Large intestine (tissue), 3 donors: ENCODE measurements at regions not wholly inside any gene's neighbourhood (a gene's known extent, or its start where the extent isn't known, plus 50 kb on each side); places are given as distances from the start of the nearest gene placed in this dataset.

Experiments used
- DNase-seq, 2 donors: peaks; one replicate each; pipeline versions ENCODE4 v3.0.0 to v3.0.0-alpha.2; 2013
- H3K27ac ChIP-seq: one replicate; pipeline ENCODE4 v1.5.1; 2013; ENCODE audit warnings: low read length
- H3K27me3 ChIP-seq: 2 replicates; pipeline ENCODE4 v1.6.1; 2013; ENCODE audit warnings: low read length; ENCODE audit not compliant: control insufficient read depth, insufficient read depth
- H3K36me3 ChIP-seq: 2 replicates; pipeline ENCODE4 v1.6.1; 2013; ENCODE audit warnings: low read length; ENCODE audit not compliant: control insufficient read depth, insufficient read depth
- H3K4me1 ChIP-seq: one replicate; pipeline ENCODE4 v1.6.1; 2013; ENCODE audit warnings: low read length; ENCODE audit not compliant: control insufficient read depth, insufficient read depth
- H3K4me3 ChIP-seq: one replicate; pipeline ENCODE4 v1.5.1; 2013; ENCODE audit warnings: low read length
- H3K9me3 ChIP-seq: one replicate; pipeline ENCODE4 v1.6.1; 2013; ENCODE audit warnings: mild to moderate bottlenecking, low read depth, low read length, moderate library complexity; ENCODE audit not compliant: control insufficient read depth
- WGBS: methylation state at CpG from one replicate; pipeline ENCODE4 v1.1.5; 2013; ENCODE audit warnings: low lambda C conversion rate; ENCODE audit not compliant: insufficient coverage; 5-methylcytosine and 5-hydroxymethylcytosine counted together

GRCh38 chr3:110666495-110666894 lies 405.1 kb upstream of the NECTIN3 start:
- DNase-seq: peak in 1 of 2 donors; percentile 53
- H3K27ac ChIP-seq: peak overlapping the region; percentile 37
- H3K4me3 ChIP-seq: no peak overlapping the region

GRCh38 chr3:110667216-110667615 lies 404.4 kb upstream of the NECTIN3 start:
- Histone ChIP-seq H3K36me3 (no peaks in the 10 kb centered on the region), H3K9me3 (peaks cover 18% of the 10 kb centered on the region), H3K4me3 (no peak overlapping the region), H3K27me3 (no peaks in the 10 kb centered on the region), H3K27ac (peak overlapping the region; percentile 37), H3K4me1 (peaks cover 8% of the 10 kb centered on the region)
- WGBS: no CpG with 5 or more reads among the region's 2 CpGs
- DNase-seq: no peak

More at GRCh38 chr3:110666495-110666894, 405.1 kb upstream of the NECTIN3 start:
- H3K27me3 ChIP-seq: no peaks in the 10 kb centered on the region
- H3K36me3 ChIP-seq: no peaks in the 10 kb centered on the region
- H3K9me3 ChIP-seq: peaks cover 21% of the 10 kb centered on the region
- H3K4me1 ChIP-seq: peaks cover 8% of the 10 kb centered on the region
- no CpG with 5 or more reads among the region's 2 CpGs for WGBS

GRCh38 chr3:110670407-110670806 lies 401.2 kb upstream of the NECTIN3 start:
- peaks cover 8% of the 10 kb centered on the region for H3K4me1 ChIP-seq
- no peaks in the 10 kb centered on the region for H3K27me3 ChIP-seq
- H3K36me3 ChIP-seq: no peaks in the 10 kb centered on the region
- DNase-seq: no peak
- H3K27ac ChIP-seq: no peak overlapping the region
- peaks cover 10% of the 10 kb centered on the region for H3K9me3 ChIP-seq
- no peak overlapping the region for H3K4me3 ChIP-seq

- no CpG with 5 or more reads among the region's 3 CpGs for WGBS
- no peak for DNase-seq
Measured at GRCh38 chr3:110677506-110677905, 394.1 kb upstream of the NECTIN3 start.

GRCh38 chr3:110679285-110679684 lies 392.3 kb upstream of the NECTIN3 start:
- H3K27ac ChIP-seq: no peak overlapping the region
- no peaks in the 10 kb centered on the region for H3K9me3 ChIP-seq
- no peak for DNase-seq
- no peaks in the 10 kb centered on the region for H3K36me3 ChIP-seq
- no peak overlapping the region for H3K4me3 ChIP-seq
- no peaks in the 10 kb centered on the region for H3K27me3 ChIP-seq
- no peaks in the 10 kb centered on the region for H3K4me1 ChIP-seq
- no CpG with 5 or more reads among the region's 2 CpGs for WGBS

More at GRCh38 chr3:110677506-110677905, 394.1 kb upstream of the NECTIN3 start:
- Histone ChIP-seq H3K36me3 (no peaks in the 10 kb centered on the region), H3K9me3 (no peaks in the 10 kb centered on the region), H3K27me3 (no peaks in the 10 kb centered on the region), H3K27ac (no peak overlapping the region), H3K4me3 (no peak overlapping the region), H3K4me1 (no peaks in the 10 kb centered on the region)

GRCh38 chr3:110680450-110680849 lies 391.2 kb upstream of the NECTIN3 start:
- no peak for DNase-seq
- H3K27ac ChIP-seq: no peak overlapping the region
- H3K4me3 ChIP-seq: no peak overlapping the region
- no peaks in the 10 kb centered on the region for H3K9me3 ChIP-seq
- 100% methylated on average over 2 of the region's 5 CpGs for WGBS
- H3K36me3 ChIP-seq: no peaks in the 10 kb centered on the region
- no peaks in the 10 kb centered on the region for H3K4me1 ChIP-seq
- no peaks in the 10 kb centered on the region for H3K27me3 ChIP-seq

GRCh38 chr3:110684466-110684865 lies 387.1 kb upstream of the NECTIN3 start:
- WGBS: 100% methylated on average over 1 of the region's 4 CpGs
- Histone ChIP-seq H3K36me3 (no peaks in the 10 kb centered on the region), H3K27ac (no peak overlapping the region), H3K9me3 (no peaks in the 10 kb centered on the region), H3K27me3 (no peaks in the 10 kb centered on the region), H3K4me3 (no peak overlapping the region), H3K4me1 (no peaks in the 10 kb centered on the region)
- no peak for DNase-seq

- H3K9me3 ChIP-seq: no peaks in the 10 kb centered on the region
- no peaks in the 10 kb centered on the region for H3K27me3 ChIP-seq
- H3K4me1 ChIP-seq: no peaks in the 10 kb centered on the region
- no peaks in the 10 kb centered on the region for H3K36me3 ChIP-seq
- no peak overlapping the region for H3K27ac ChIP-seq
- no peak for DNase-seq
- WGBS: no CpG with 5 or more reads among the region's 4 CpGs
- no peak overlapping the region for H3K4me3 ChIP-seq
Measured at GRCh38 chr3:110685630-110686029, 386.0 kb upstream of the NECTIN3 start.

- Histone ChIP-seq H3K27ac (no peak overlapping the region), H3K4me1 (no peaks in the 10 kb centered on the region), H3K4me3 (no peak overlapping the region), H3K27me3 (no peaks in the 10 kb centered on the region), H3K36me3 (no peaks in the 10 kb centered on the region), H3K9me3 (no peaks in the 10 kb centered on the region)
- 86% methylated on average over 1 of the region's 3 CpGs for WGBS
- DNase-seq: no peak
Measured at GRCh38 chr3:110686701-110687100, 384.9 kb upstream of the NECTIN3 start.

- no peaks in the 10 kb centered on the region for H3K9me3 ChIP-seq
- DNase-seq: no peak
- H3K4me1 ChIP-seq: no peaks in the 10 kb centered on the region
- no peak overlapping the region for H3K4me3 ChIP-seq
- no peaks in the 10 kb centered on the region for H3K36me3 ChIP-seq
- H3K27ac ChIP-seq: no peak overlapping the region
- H3K27me3 ChIP-seq: no peaks in the 10 kb centered on the region
Measured at GRCh38 chr3:110687138-110687537, 384.5 kb upstream of the NECTIN3 start.

- Histone ChIP-seq H3K27me3 (no peaks in the 10 kb centered on the region), H3K9me3 (peaks cover 4% of the 10 kb centered on the region), H3K27ac (no peak overlapping the region), H3K4me3 (no peak overlapping the region), H3K4me1 (no peaks in the 10 kb centered on the region), H3K36me3 (no peaks in the 10 kb centered on the region)
- no peak for DNase-seq
- WGBS: 91% methylated on average over 1 of the region's 4 CpGs
Measured at GRCh38 chr3:110697961-110698360, 373.7 kb upstream of the NECTIN3 start.
